ENCODE measurements at regions not wholly inside any gene's neighbourhood (a gene's known extent, or its start where the extent isn't known, plus 50 kb on each side); places are given as distances from the start of the nearest gene placed in this dataset.

GRCh38 chr5:143870362-143870761, 58.4 kb downstream of the HMHB1 start:
- TF ChIP-seq EZH2 (IDR thresholded peaks at IDR 0.05; ENCODE audit: borderline replicate concordance, low read depth, low read length, poor library complexity, severe bottlenecking): no peak
- no peak for TF ChIP-seq CTCF (conservative IDR thresholded peaks at IDR 0.05; ENCODE audit: low read depth, low read length)
